Hepatocyte (in vitro differentiated cells): ENCODE measurements at regions not wholly inside any gene's neighbourhood (a gene's known extent, or its start where the extent isn't known, plus 50 kb on each side); places are given as distances from the start of the nearest gene placed in this dataset.

Experiments used
- CTCF ChIP-seq: fragments of 200-600 bp; sonication (generic); IDR thresholded peaks from 2 replicates; pipeline ENCODE4 v1.5.1; 2016; ENCODE audit warnings: antibody characterized with exemption, mild to moderate bottlenecking; ENCODE audit not compliant: poor library complexity
- EZH2 ChIP-seq: fragments of 200-600 bp; sonication (generic); IDR thresholded peaks from 2 replicates; pipeline ENCODE4 v1.6.1; 2016; ENCODE audit warnings: antibody characterized with exemption, mild to moderate bottlenecking, borderline replicate concordance
- EZH2phosphoT487 ChIP-seq: fragments of 200-600 bp; sonication (generic); IDR thresholded peaks from one replicate; pipeline ENCODE4 v1.6.1; 2018; ENCODE audit warnings: antibody characterized with exemption, mild to moderate bottlenecking, low read depth, moderate library complexity; ENCODE audit not compliant: unreplicated experiment, severe bottlenecking

DNA sequence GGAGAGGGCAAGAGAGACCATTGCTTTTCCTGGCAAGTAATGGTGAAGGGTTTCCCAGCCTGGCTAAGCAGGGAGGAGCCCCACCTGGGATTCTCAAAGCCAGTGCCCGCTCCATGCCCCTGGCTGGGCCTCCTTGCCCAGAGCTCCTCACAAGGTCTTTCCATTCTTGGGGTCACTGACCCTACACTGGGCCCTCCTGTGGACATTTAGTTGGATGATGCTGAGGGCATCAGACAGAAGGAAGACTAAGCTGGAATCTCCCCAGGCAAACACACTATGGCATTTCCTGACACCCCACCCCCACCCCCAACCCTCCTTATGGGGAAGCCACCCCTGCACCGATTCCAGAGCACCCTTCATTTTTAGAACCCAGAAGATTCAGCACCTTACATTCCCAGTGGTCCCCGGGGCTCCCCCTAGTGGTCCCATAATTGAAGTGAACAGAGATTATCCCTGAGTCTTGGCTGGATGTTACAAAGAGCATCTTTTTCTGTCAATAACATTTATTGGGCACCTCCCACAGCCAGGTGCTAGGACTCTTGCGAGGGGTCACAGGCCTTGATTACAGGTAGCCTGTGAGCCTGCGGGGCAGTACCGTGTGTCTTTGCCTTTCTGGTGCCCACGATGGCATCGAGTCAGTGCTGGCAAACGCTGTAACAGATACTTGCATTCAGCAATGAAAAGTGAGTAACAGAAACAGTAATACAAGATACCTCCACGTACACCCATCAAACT is 548.5 kb downstream of the BUD13 start:
- TF ChIP-seq CTCF: peak; percentile 72
- TF ChIP-seq EZH2: no peak
- no peak for TF ChIP-seq EZH2phosphoT487
